ENCODE measurements at regions not wholly inside any gene's neighbourhood (a gene's known extent, or its start where the extent isn't known, plus 50 kb on each side); places are given as distances from the start of the nearest gene placed in this dataset.
"Not testable (repeated sequence)": the region's sequence is repeated elsewhere in the genome, so short reads cannot be mapped to it uniquely, and the experiment has no call there.

GRCh38 chr2:150194816-150195215 is 292.7 kb downstream of the RND3 start:
- not testable (repeated sequence) for DNase-seq

DNA sequence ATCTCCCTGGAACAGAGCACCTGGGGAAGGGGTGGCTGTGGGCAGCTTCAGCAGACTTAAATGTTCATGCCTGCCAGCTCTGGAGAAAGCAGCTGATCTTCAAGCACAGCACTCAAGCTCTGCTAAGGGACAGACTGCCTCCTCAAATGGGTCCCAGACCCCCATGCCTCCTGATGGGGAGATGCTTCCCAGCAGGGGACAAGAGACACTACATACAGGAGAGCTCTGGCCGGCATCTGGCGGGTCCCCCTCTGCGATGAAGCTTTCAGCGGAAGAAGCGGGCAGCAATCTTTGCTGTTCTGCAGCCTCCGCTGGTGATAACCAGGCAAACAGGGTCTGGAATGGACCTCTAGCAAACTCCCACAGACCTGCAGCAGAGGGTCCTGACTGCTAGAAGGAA is 294.8 kb downstream of the RND3 start:
- DNase-seq, result no peak

- DNase-seq, result no peak
These were observed 296.1 kb downstream of the RND3 start for GRCh38 chr2:150191349-150191748.

DNA sequence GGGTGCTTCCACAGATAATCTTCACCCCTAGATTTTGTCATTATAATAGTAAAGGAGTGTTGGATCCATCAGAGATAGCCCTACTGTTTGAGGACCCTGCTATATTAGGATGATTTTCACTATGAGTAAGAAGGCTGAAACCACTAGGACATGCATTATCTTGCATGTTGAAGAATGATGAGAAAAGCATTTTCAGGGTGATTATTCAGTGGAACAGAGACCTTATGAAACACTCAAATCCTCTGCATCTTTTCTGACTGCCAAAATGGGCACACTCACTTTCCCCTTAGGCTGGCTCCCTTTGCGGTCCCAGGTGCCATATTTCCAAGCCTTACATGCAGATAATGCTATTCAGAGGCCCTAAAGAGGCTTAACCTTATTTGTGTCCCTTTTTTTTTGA is 296.9 kb downstream of the RND3 start:
- DNase-seq, result no peak

GRCh38 chr2:150188800-150189199 is 298.7 kb downstream of the RND3 start:
- DNase-seq, result no peak

- DNase-seq, result no peak
These were observed 299.3 kb downstream of the RND3 start for GRCh38 chr2:150188177-150188576.

DNA sequence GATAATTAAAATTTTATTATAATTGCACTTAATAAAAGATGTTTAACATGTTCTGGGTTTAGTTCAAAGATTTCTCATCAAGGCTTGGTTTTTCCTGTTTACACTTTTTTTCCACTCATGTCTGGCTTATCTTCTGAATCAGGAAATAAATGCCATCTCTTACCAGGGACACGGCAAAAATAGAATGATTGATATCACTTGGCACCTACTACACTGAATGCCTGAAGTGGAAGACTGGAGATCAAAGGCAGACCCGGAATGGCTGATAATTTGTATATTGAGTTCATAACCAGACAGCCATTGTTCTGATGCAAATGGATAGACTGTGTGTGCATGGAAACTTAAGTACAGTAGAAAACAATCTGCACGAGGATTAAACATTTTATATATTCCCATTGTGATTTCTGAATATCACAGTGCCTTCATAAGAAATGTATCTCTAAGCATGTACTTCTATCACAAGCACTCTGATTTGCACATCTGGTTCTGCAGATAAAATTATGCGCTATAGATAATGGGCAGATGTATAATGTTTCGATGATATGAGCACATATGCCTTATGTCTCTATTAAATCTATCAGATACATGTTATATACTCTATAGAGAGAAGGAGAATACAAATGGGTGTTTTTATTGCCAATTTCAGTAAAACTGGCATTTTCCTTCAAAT is 304.8 kb downstream of the RND3 start:
- no peak for DNase-seq

DNA sequence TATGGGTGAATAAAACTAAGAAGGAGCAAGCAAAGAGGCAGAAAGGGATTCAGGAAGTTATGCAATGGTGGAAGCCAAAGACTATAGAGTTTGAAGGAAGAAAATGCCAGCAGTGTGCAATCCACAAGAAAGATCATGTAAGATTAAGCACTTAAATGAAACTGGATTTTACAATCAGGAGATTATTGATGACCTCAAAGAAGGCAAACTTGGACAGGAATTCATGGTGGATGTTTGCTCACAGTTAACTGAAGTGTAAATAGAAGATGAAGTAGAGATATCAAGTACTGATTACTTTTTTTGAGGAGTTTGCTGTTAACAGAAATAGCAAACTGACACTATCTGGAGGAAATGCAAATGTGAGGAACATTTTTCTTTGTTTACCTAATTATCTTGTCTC is 308.9 kb downstream of the RND3 start:
- DNase-seq, result no peak

GRCh38 chr2:150174971-150175421 is 312.5 kb downstream of the RND3 start:
- DNase-seq, result no peak

- no peak for DNase-seq
These were observed 313.2 kb downstream of the RND3 start for GRCh38 chr2:150174056-150174805.

DNA sequence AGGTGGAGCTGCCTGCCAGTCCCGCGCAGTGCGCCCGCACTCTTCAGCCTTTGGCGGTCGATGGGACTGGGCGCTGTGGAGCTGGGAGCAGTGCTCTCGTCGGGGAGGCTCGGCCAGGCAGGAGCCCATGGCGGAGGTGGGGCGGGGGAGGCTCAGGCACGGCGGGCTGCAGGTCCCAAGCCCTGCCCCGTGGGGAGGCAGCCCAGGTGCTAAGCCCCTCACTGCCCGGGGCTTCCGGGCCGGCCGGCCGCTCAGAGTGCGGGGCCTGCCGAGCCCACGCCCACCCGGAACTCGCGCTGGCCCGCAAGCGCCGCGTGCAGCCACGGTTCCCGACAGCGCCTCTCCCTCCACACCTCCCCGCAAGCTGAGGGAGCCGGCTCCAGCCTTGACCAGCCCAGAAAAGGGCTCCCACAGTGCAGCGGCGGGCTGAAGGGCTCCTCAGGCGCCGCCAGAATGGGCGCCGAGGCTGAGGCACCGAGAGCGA is 316.4 kb downstream of the RND3 start:
- no peak for DNase-seq

DNA sequence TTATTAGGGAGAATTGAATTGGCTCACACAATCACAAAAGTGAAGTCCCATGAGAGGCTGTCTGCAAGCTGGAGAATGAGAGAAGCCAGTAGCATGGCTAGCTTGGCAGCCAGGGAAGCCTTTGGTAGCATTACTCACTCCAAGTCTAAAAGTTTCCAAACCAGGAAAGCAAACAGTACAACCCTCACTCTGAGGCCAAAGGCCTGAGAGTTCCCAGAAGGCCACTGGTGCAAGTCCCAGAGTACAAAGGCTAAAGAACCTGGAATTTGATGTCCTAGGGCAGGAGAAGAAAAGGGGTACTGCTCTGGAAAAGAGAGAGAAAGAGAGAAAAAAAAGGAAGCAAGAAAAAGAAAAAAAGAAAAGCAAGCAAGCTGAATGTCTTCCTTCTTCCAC is 318.2 kb downstream of the RND3 start:
- DNase-seq, result no peak

- DNase-seq, result no peak
These were observed 318.8 kb downstream of the RND3 start for GRCh38 chr2:150168595-150169236.

DNA sequence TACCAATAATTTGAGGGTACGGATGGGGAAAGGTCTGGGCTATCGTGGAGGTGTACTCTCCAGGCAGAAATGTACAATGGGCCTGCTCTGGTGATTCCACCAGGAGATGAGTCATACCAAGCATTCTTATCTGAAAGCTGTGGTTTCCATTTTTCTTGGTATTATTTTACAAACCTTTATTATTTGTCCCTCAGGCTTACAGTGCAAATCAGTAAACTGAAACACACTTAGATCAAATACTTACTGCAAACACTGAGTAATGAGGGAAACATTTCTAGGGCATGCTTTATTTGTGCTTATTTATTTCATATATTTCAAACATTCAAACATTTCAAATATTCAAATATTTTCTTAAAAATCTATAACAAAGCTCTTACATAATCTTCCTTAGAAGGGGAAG is 319.8 kb downstream of the RND3 start:
- DNase-seq, result peak; percentile 8

DNA sequence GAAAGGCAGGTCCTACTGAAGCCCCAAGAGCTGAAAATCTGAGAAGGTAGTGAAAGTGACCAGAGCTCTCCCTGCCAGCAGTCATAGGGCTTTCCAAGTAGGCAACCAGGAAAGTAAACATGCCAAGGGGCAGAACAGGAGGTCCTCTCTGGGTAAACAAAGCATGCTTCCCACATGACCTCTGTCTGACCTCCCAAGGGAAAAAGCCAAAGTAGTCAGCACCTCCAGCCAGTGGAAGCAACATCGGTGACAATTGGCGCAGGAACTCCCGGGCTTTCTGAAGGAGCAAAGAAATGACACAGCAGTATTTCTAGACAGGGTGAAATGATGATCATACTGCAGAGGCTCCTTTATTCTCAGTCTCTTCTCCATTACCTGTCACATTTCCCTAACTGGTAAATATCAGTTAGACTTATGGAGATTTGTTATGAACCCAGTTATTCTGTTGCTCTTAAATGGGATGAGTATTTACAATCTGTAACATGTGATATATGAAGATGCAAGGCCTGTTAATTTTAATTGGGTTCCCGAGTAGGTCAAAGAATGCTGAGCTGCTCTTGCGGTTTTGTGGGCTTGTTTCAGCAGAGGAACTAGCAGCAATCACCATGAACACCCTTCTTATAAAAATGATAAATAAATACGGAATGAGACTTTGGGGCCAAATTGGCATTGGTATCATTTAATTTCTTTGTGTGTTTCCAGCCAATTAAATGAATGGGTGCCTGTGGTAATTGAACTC is 321.0 kb downstream of the RND3 start:
- no peak for DNase-seq

DNA sequence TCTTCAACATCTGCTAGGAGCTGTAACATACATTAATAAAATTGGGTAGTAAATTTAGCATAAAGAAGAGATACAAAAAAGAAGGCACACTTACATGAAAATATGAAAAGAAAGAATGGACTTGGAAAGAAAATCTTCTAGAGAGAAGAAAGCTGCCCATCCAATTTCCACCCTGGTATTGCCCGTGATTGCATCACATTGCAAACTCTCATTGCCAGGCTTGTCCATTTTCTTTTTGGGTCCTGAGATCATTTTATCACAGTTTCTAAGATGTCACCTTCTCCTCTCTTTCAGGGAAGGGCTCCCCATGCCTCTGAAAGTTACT is 321.5 kb downstream of the RND3 start:
- no peak for DNase-seq

- DNase-seq, result no peak
These were observed 322.0 kb downstream of the RND3 start for GRCh38 chr2:150165442-150165841.

DNA sequence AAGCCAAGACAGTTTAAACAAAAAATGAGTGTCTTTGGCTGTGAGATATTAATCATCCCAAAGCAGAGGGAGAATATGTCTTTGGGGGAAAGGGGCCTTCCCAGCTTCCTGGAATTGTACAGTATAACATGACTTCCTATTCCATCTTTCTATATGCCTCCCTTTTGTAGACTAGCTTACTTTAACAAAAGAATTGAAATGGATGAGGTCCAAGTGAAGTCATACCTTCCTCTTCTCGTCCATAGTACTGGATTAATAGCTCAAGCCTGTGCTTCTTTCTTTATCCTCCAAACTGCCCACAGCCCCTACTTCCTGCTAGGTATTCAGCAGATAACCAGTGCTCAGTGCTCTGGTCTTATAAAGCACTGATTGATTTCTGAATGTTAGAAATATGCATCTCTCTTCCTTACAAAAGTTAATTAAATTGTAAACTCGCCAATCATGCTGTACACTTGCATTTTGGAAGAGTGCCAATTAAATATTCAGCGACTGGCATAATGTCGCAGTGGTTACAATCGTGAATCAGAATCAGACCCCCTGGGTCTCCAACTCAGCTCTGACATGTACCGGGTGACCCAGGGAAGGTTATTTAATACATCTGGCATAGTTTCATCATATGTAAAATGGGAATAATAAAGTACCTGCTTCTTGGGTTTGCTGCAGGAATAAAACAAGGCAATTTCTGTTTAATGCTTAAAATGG is 325.1 kb downstream of the RND3 start:
- DNase-seq, result no peak

- DNase-seq, result no peak
These were observed 327.4 kb downstream of the RND3 start for GRCh38 chr2:150160058-150160457.

DNA sequence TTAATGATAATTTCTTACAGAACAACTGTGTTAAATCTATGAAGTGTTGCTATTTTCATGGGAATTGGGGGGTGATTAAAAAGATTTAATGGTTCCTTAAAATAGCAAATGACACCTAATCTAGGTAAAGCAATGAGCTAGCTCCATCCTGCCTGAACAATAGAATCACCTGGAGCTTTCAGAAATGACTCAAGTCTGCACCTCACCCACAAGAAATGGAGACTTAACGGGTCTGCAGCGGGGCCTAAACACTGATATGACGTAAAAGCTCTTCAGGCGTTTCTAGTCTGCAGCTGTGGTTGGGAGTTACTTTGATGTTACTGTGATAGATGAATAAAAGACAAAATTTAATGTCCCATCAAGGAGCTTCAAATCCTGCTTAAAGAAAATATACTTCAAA is 328.2 kb downstream of the RND3 start:
- DNase-seq, result no peak

- no peak for DNase-seq
These were observed 330.6 kb downstream of the RND3 start for GRCh38 chr2:150156876-150157275.

GRCh38 chr2:150156415-150156814 is 331.1 kb downstream of the RND3 start:
- no peak for DNase-seq

DNA sequence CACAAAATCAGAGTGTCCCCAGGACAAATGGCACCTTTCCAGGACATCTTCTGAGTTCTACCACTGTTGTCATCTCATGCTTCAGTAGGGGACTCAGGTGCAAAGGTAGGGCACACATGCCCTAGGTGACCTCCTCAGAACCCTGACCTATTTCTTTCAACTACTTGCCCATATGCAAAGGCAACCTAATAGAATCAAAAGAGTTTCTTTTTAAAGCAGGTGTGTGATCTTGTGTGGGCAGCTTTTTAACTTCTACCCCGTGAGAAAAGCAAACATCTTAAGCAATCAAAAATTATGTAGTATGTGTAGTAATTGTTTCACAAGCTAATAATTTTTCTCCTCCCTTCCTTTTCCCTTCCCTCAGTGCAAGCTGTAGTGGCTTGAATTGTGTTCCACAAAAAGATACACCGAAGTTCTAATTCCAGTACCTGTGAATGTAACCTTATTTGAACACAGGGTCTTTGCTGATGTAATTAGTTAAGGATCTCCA is 333.1 kb downstream of the RND3 start:
- no peak for DNase-seq

Measured in hematopoietic multipotent progenitor cell treated with erythropoietin and hydrocortisone succinate and interleukin-3 and kit ligand, for 8 days (in vitro differentiated cells).